ENCODE measurements at regions not wholly inside any gene's neighbourhood (a gene's known extent, or its start where the extent isn't known, plus 50 kb on each side); places are given as distances from the start of the nearest gene placed in this dataset.

DNA sequence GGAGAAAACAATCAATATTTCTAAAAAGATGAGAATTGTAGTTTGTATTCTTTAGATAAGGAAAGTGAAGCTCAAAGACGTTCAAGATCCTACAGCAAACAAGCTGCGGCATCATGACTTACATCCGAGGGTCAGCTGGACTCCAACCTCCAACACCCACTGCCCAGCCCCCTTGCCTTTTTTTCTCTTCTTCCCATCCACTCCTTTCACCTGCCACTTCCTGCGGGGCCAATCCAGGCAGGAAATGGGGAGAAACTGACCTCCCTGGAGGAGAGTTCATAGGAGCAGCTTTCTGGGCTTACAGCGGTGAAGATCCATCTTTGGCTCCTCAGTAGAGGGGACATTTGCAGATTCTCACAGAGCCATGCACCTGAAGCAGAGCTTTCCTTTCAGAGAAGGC lies 361.5 kb downstream of the PTPRU start:
- TF ChIP-seq JUND (CRISPR knock-in tag; IDR thresholded peaks at IDR 0.05) (no peak), ZNF264 (CRISPR knock-in tag; IDR thresholded peaks at IDR 0.05) (no peak), GATA4 (IDR thresholded peaks at IDR 0.05; ENCODE audit: borderline replicate concordance, low read depth) (no peak)
